Ammon's horn (tissue), 1 donor: ENCODE measurements at regions not wholly inside any gene's neighbourhood (a gene's known extent, or its start where the extent isn't known, plus 50 kb on each side); places are given as distances from the start of the nearest gene placed in this dataset.

Source experiments
- DNase-seq: peaks from one replicate; pipeline ENCODE4 v3.0.0-alpha.2; 2016; ENCODE audit warnings: low spot score

- DNase-seq = no peak
These were observed 136.4 kb upstream of the COPS8 start for GRCh38 chr2:236949089-236949905.

GRCh38 chr2:236951830-236952475, 133.7 kb upstream of the COPS8 start:
- no peak for DNase-seq

- DNase-seq = no peak
These were observed 131.0 kb upstream of the COPS8 start for GRCh38 chr2:236954641-236955040.

- no peak for DNase-seq
These were observed 130.1 kb upstream of the COPS8 start for GRCh38 chr2:236955521-236956030.

GRCh38 chr2:236956031-236956618, 129.6 kb upstream of the COPS8 start:
- no peak for DNase-seq

GRCh38 chr2:236956641-236957040, 129.0 kb upstream of the COPS8 start:
- DNase-seq = no peak

GRCh38 chr2:236959036-236959435, 126.7 kb upstream of the COPS8 start:
- no peak for DNase-seq

GRCh38 chr2:236959876-236960275, 125.8 kb upstream of the COPS8 start:
- DNase-seq = no peak

- DNase-seq = no peak
These were observed 125.2 kb upstream of the COPS8 start for GRCh38 chr2:236960531-236960930.

GRCh38 chr2:236962816-236963215, 122.9 kb upstream of the COPS8 start:
- no peak for DNase-seq

- DNase-seq = no peak
These were observed 122.0 kb upstream of the COPS8 start for GRCh38 chr2:236963631-236964182.

- no peak for DNase-seq
These were observed 121.4 kb upstream of the COPS8 start for GRCh38 chr2:236964291-236964690.

- no peak for DNase-seq
These were observed 120.5 kb upstream of the COPS8 start for GRCh38 chr2:236965021-236965840.

GRCh38 chr2:236965841-236966096, 119.9 kb upstream of the COPS8 start:
- DNase-seq = no peak

- no peak for DNase-seq
These were observed 118.2 kb upstream of the COPS8 start for GRCh38 chr2:236967499-236967783.

GRCh38 chr2:236968101-236968879, 117.4 kb upstream of the COPS8 start:
- no peak for DNase-seq

- DNase-seq = no peak
These were observed 116.7 kb upstream of the COPS8 start for GRCh38 chr2:236968880-236969534.

GRCh38 chr2:236969767-236970655, 115.7 kb upstream of the COPS8 start:
- no peak for DNase-seq

GRCh38 chr2:236970656-236971010, 115.1 kb upstream of the COPS8 start:
- DNase-seq = no peak
